CD4-positive, alpha-beta T cell (primary cell): ENCODE measurements at regions not wholly inside any gene's neighbourhood (a gene's known extent, or its start where the extent isn't known, plus 50 kb on each side); places are given as distances from the start of the nearest gene placed in this dataset.

Experiments
- ATAC-seq: fragments of 200-7000 bp; cut with Tn5 transposase; one replicate; pipeline ENCODE4 v1.10.0; 2022; ENCODE audit warnings: mild to moderate bottlenecking; ENCODE audit not compliant: poor library complexity
- CTCF ChIA-PET: fragments of 350-600 bp; sonication (Branson Sonifier 250); formaldehyde crosslinking; loops from one replicate; lab custom pipeline; 2021; ENCODE audit warnings: antibody characterized with exemption, inconsistent platforms; lab: Charles Lee
- POLR2A ChIA-PET: fragments of 350-600 bp; sonication (Branson Sonifier 250); formaldehyde crosslinking; loops from one replicate; lab custom pipeline; 2021; ENCODE audit warnings: antibody characterized with exemption, inconsistent platforms; lab: Charles Lee
- DNase-seq, 14 experiments: peaks; one replicate each; pipeline ENCODE4 v3.0.0-alpha.2; 2013 to 2020; ENCODE audit warnings: mixed read lengths in 2 of 14
- H3K27ac ChIP-seq, 2 donors: one replicate each; pipeline versions ENCODE4 v1.5.1 to v1.7.0; 2013; ENCODE audit warnings: low read length in 2 of 2, low read depth in 1 of 2, mild to moderate bottlenecking in 1 of 2
- H3K27me3 ChIP-seq, 2 experiments: 1 replicate in 1 of 2; 2 replicates in 1 of 2; pipeline versions ENCODE4 v1.6.1 to v1.7.0; 2013; ENCODE audit warnings: low read length in 2 of 2, control low read depth in 1 of 2, mild to moderate bottlenecking in 1 of 2, moderate library complexity in 1 of 2; ENCODE audit not compliant: insufficient read depth in 2 of 2, control insufficient read depth in 1 of 2
- H3K36me3 ChIP-seq: one replicate; pipeline ENCODE4 v1.6.1; 2013; ENCODE audit warnings: low read length, control low read depth; ENCODE audit not compliant: insufficient read depth
- H3K4me1 ChIP-seq: one replicate; pipeline ENCODE4 v1.6.1; 2013; ENCODE audit warnings: low read length, control low read depth; ENCODE audit not compliant: insufficient read depth
- H3K4me3 ChIP-seq: one replicate; pipeline ENCODE4 v1.5.1; 2013; ENCODE audit warnings: mild to moderate bottlenecking, low read length, moderate library complexity
- H3K9me3 ChIP-seq, 2 experiments: 1 replicate in 1 of 2; 2 replicates in 1 of 2; pipeline versions ENCODE4 v1.6.1 to v1.7.0; 2013; ENCODE audit warnings: low read length in 2 of 2, mild to moderate bottlenecking in 2 of 2, control low read depth in 1 of 2, moderate library complexity in 1 of 2; ENCODE audit not compliant: control insufficient read depth in 1 of 2, insufficient read depth in 1 of 2
- H3K27ac Mint-ChIP-seq: one replicate; pipeline ENCODE4 v1.8.0; 2020; ENCODE audit warnings: mixed read lengths
- H3K27me3 Mint-ChIP-seq: one replicate; pipeline ENCODE4 v1.8.0; 2021; ENCODE audit warnings: mixed read lengths
- H3K36me3 Mint-ChIP-seq: one replicate; pipeline ENCODE4 v1.8.0; 2021; ENCODE audit warnings: low read depth, mixed read lengths
- H3K4me1 Mint-ChIP-seq: one replicate; pipeline ENCODE4 v1.8.0; 2021; ENCODE audit warnings: low read depth, mixed read lengths
- H3K4me3 Mint-ChIP-seq: one replicate; pipeline ENCODE4 v1.8.0; 2020; ENCODE audit warnings: mild to moderate bottlenecking, mixed read lengths
- H3K9me3 Mint-ChIP-seq: one replicate; pipeline ENCODE4 v1.8.0; 2020; ENCODE audit warnings: mixed read lengths
- intact Hi-C, 2 experiments: fragments of 100-400 bp; cut with DNase I in 1 of 2; cut with micrococcal nuclease in 1 of 2; formaldehyde crosslinking; loops; one replicate each; pipeline versions ENCODE4 v1.15.1 to v1.9.0; 2023 to 2025; cut with DNase I, micrococcal nuclease
- TF ChIP-seq, protein P1 (sequence below): fragments of 200-600 bp; IDR thresholded peaks from one replicate; pipeline ENCODE4 v1.8.0; 2022; ENCODE audit warnings: antibody characterized with exemption, mild to moderate bottlenecking

DNA sequence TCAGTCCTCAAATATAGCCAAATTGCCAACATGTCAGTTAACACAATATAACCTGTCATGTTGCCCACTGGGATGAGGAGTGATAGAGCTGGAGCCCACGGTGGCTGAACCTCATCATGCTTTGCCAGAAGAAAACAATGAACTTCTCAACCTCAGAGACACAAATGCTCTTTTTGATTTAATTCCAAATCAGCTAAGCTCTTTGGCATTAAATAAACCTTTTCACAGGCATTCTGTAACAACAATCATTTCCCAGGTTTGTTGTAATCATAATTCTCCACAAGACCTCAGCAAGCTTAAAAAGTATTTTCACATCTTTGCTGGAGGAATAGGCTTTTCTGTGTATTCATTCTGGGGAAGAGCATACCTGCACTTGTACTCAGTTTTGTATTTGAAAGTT is 830.9 kb downstream of the MAT2B start:
- Histone ChIP-seq H3K27ac (no peak overlapping the region), H3K4me3 (no peak overlapping the region), H3K4me1 (no peaks in the 10 kb centered on the region), H3K9me3 (no peaks in the 10 kb centered on the region), H3K27me3 (no peaks in the 10 kb centered on the region), H3K36me3 (no peaks in the 10 kb centered on the region)
- Mint-ChIP-seq H3K36me3 (no peaks in the 10 kb centered on the region), H3K27ac (no peak overlapping the region), H3K4me3 (no peak overlapping the region), H3K4me1 (no peaks in the 10 kb centered on the region), H3K27me3 (no peaks in the 10 kb centered on the region), H3K9me3 (peaks cover 2% of the 10 kb centered on the region)
- ChIA-PET CTCF (no interaction called here), POLR2A (no interaction called here)
- ATAC-seq (no peak), DNase-seq (no peak)
- intact Hi-C loops = no loop called here
- TF ChIP-seq, protein P1, sequence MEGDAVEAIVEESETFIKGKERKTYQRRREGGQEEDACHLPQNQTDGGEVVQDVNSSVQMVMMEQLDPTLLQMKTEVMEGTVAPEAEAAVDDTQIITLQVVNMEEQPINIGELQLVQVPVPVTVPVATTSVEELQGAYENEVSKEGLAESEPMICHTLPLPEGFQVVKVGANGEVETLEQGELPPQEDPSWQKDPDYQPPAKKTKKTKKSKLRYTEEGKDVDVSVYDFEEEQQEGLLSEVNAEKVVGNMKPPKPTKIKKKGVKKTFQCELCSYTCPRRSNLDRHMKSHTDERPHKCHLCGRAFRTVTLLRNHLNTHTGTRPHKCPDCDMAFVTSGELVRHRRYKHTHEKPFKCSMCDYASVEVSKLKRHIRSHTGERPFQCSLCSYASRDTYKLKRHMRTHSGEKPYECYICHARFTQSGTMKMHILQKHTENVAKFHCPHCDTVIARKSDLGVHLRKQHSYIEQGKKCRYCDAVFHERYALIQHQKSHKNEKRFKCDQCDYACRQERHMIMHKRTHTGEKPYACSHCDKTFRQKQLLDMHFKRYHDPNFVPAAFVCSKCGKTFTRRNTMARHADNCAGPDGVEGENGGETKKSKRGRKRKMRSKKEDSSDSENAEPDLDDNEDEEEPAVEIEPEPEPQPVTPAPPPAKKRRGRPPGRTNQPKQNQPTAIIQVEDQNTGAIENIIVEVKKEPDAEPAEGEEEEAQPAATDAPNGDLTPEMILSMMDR = no peak

DNA sequence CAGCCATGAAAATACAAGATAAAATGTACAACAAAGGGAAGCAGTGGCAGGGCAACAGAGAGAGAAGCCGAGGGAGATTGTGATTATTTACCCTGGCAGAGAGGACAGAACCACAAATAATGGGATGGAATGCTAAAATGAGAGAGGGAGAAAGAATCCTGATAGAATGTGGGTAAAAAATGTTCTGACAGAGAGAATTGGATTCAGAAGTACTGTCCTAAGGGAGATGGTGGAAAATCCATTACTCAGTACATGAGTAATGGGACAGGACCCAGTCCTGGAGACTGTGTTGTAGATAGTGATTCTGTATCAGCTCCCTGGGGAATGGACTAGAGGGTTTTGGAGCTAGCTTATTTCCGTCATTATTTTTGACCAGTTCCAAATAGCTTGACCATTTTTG is 831.5 kb downstream of the MAT2B start:
- H3K36me3 Mint-ChIP-seq = no peaks in the 10 kb centered on the region
- H3K9me3 Mint-ChIP-seq = peaks cover 2% of the 10 kb centered on the region
- no peak overlapping the region for H3K4me3 ChIP-seq
- H3K4me3 Mint-ChIP-seq = no peak overlapping the region
- TF ChIP-seq, protein P1 = no peak
- no peak overlapping the region for H3K27ac ChIP-seq
- intact Hi-C loops = no loop called here
- POLR2A ChIA-PET = no interaction called here
- DNase-seq = no peak
- no peaks in the 10 kb centered on the region for H3K27me3 Mint-ChIP-seq
- H3K36me3 ChIP-seq = no peaks in the 10 kb centered on the region
- no peak overlapping the region for H3K27ac Mint-ChIP-seq
- no peak for ATAC-seq
- H3K4me1 Mint-ChIP-seq = no peaks in the 10 kb centered on the region
- H3K27me3 ChIP-seq = no peaks in the 10 kb centered on the region
- CTCF ChIA-PET = no interaction called here
- no peaks in the 10 kb centered on the region for H3K4me1 ChIP-seq
- no peaks in the 10 kb centered on the region for H3K9me3 ChIP-seq

DNA sequence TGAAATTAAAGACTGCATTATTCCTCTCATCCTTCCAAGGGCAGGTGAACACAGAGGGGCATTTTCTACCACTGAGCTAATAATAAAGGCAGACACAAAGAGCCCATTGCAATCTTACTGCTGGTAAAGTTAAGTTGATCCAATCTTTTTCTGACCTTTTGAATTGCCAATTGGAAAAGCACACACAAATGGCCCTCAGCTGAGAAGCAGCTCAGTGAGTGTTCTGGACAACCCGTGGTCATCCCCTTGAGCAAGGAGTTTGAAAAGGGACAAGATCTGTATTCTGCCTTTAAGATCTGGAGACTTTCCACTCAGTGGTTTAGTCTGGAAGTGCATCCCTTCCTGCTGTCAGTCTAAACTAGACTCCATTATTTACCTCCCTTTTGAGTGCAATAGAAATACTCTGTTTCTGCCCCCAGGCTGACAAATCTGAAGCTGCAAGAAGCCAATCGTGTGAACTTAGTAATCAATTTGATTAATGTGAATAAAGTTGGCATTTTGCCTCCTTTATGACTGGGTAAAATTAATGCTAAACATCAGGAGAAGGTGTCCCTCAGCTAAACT is 835.7 kb downstream of the MAT2B start:
- H3K4me1 ChIP-seq = no peaks in the 10 kb centered on the region
- H3K27ac Mint-ChIP-seq = no peak overlapping the region
- H3K36me3 ChIP-seq = no peaks in the 10 kb centered on the region
- CTCF ChIA-PET = no interaction called here
- peaks cover 0 to 3% of the 10 kb centered on the region in 2 experiments for H3K9me3 ChIP-seq
- H3K4me1 Mint-ChIP-seq = no peaks in the 10 kb centered on the region
- DNase-seq (no peak), ATAC-seq (no peak)
- H3K27me3 Mint-ChIP-seq = no peaks in the 10 kb centered on the region
- H3K27ac ChIP-seq = no peak overlapping the region
- H3K4me3 Mint-ChIP-seq = no peak overlapping the region
- intact Hi-C loops = no loop called here
- TF ChIP-seq, protein P1 = no peak
- H3K36me3 Mint-ChIP-seq = no peaks in the 10 kb centered on the region
- H3K4me3 ChIP-seq = no peak overlapping the region
- H3K27me3 ChIP-seq = no peaks in the 10 kb centered on the region
- POLR2A ChIA-PET = no interaction called here
- peaks cover 2% of the 10 kb centered on the region for H3K9me3 Mint-ChIP-seq
